DMS153 treated with DMSO at 0.1 percent for 48 hours (cell line): ENCODE measurements at regions not wholly inside any gene's neighbourhood (a gene's known extent, or its start where the extent isn't known, plus 50 kb on each side); places are given as distances from the start of the nearest gene placed in this dataset.

Experiments
- DNase-seq: peaks from one replicate; lab custom pipeline; 2025; ENCODE audit not compliant: unreplicated experiment; lab: John Stamatoyannopoulos, UW

DNA sequence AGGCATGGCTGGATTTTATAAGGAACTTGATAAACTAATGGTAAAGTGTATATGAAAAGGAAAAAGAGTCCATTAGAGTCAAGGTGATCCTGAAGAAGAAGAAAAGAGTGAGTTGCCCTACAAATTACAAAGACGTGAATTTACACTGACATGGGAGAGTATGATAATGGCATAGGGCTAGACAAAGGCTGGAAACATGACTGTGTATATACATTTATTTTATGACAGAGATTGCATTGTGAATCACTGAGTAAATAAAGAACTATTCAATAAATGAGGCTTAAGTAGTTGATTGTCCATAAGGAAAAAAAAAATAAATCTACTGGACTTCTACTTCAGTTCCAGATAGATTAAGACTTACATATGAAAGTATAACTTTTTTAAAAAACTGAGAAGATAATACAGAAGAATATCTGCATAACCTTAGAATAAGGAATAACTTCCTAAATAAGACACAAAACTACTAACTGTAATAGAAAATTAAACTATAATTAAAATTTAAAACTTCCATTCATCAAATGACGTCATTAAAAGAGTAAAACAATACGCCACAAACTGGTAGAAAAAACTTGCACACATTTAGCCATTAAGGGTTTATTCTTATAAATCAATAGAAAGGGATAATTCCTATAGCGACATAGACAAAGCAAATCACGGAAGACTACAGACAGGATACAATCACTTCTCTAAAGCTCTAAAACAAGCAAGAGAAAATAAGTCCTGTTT is 278.5 kb downstream of the NOVA1 start:
- DNase-seq, result no peak

DNA sequence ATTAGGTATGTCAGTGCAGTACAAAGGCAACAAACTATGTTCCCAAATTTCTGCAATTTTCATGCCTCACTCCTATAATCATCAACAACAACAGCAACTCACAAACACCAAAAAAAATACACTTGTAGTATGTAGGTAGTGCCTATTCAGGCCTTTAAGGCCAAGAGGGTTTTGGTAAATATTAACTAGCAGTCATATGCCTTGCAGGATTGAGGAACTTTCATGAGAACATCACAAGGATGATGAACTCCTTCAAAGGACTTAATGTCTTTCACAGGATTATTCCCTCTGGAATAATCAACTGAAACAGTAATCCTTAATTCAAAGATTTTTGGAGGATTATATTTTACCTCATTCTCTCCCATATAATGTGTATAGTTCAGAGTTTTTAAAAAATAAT is 293.8 kb downstream of the NOVA1 start:
- no peak for DNase-seq

DNA sequence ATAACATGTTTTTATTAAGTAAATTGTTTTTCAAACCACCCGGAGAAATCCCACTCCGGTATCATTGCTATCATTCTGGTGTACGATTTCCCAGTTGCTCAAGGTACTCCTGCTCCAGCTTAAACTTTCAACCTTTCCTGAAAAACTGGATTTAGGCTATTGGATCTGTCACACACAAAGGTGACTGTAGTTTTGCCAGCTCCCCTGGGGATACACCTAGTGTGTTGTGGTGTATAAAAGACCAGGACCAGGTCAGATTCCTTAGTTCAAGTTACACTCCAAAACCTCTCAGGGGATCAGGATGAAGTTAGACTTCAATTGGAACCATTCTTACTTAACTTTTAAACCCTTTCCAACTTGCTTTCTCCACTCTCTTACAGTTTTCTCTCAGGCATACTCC is 303.9 kb downstream of the NOVA1 start:
- no peak for DNase-seq

DNA sequence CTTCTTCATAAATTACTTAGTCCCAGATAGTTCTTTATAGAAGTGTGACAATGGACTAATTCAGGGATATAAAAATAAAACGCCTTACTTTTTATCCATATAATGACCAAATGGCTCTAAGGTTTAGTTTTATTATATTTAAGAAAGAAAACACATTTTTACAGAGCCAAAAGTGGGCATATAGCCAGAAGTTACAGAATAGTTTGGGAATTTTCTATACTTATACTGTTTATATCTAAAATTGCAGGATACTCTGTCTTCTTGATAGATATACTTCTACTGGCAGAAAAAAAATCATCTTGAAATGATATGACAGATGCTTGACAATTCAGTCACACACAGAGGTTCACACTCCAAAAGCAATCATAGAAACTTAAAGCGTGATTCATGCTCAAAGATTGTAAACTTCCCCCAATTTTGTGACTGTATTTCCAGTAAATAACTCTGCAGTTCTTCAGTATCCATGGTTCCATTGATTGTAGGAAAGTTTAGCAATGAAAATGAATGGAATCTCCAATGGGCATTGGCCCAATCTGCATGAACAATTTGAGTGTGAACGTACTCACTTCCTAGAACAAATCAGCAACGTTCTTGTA is 307.8 kb downstream of the NOVA1 start:
- DNase-seq, result no peak

DNA sequence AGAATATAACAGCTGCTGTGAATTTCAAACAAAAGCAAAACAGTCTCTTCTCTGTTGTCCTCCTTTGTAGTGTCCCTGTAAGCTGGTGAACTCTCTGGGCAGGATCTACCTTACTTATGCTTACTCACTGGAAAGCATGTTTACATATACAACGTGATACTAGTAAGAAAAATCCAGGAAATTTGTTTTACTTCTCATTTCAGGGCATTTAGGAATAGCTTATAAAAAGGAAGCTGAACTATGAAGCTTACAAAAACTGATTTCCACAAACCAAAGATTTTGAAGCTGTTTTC is 311.0 kb downstream of the NOVA1 start:
- no peak for DNase-seq

DNA sequence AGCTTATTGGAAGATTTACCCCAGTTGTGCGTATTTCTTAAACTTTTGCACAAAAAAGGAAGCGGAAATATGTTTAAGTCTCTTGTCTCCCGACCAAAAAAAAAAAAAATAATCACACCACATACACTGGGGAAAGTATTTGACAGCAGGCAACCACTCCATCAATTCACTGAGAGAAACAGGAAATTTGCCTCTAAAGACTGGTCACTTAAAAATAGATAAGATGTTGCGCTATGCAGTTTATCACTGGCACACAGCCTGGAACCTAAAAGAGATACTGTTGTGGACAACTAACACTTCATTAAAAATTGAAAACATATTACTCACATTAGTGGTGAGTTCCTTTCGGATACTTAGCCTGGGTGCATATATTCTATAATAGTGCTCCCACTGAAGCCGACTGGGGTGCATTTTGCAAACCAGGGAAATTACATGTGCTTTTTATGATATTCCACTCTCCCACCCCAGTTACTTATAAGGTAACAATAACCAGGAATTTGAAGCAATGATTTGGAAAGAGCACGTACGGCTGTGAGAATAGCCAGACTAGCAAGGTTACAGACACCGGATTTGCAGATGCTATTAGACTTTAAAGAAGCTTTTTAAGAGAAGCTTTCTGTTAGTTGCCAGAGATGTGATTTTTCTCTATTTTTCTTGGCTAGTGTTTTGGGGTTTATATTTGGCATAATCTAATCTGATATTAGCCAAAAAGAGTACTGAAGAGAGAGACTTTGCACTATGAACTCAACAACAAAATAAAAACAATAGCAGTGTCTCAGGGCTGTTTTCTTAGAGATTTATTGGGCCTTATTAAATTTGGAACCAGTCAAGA is 311.5 kb downstream of the NOVA1 start:
- DNase-seq, result no peak

DNA sequence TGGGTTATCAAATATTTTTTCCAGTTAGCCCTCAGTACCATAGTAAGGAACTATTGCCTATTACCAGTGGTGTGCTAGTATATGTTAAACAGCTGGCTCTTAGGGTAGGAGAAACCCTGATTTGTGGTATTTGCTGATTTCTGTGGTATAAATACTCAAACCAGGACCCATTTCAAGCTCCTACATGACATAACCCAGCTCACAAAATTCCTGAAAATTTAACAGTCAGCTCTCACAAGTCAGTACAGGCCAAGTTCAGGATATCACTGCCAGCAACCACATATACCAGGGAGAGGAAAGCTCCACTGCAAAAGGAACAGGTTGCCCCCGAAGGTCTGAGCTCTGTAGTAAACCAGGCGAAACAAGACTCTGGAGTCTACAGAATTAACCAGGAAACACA is 315.3 kb downstream of the NOVA1 start:
- DNase-seq, result no peak

DNA sequence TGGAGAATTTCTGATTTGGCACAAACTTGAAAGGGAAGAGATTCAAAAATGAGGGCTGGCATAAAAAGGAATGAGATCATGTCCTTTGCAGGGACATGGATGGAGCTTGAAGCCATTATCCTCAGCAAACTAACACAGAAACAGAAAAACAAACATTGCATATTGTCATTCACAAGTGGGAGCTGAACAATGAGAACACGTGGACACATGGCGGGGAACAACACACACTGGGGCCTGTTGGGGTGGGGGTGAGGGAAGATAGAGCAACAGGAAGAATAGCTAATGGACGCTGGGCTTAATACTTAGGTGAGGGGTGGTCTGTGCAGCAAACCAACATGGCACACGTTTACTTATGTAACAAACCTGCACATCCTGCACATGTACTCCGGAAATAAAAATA is 315.8 kb downstream of the NOVA1 start:
- DNase-seq, result peak; percentile 64

DNA sequence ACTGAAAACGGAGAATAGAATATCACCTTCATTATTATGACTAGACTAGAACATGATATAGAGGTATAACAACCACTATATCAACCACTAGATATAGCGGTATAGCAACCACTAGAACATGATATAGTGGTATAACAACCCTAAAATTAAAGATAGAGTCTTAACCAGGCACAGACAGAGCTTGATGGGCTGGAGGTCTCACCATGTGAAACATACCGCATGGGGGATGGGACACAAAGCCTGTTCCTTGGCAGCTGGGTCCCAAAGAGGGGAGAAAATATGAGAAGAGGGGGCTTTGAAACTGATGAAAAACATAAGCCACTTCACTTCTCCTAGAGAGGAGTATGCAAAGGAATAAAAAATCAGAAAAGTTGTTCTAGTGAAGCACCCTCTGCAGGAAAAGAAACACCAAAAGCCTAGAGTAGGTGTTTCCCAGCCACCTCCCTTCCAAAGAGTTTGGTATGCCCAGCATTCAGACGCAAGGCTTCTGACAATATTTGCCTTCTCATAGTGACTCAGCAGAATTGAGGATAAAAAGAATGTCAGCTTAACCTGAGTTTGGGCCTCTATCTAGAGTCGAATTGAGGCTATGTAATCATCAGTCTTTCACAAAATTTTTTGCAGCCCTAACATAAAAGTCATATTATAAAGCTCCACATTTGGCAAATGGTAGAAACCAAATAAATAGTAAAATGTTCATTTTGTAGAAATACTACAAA is 316.4 kb downstream of the NOVA1 start:
- DNase-seq, result peak; percentile 64

DNA sequence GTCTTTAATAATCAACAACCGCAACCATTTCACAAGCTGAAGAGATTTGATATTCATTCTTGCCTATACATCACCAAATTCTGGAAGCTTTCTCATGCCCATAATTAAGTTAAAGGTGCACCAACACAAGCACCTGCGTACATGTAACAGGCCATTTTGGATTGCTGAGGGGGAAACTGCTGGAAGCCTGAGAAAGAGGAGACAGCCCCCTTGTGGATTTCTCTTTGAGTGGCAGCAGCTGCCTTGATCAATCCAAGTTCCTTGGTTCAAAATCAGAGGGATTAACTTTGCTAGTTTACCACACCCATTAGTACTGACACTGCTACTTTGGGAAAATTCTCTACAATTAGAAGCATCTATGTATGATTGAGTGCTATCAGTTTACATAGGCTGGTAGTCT is 321.1 kb downstream of the NOVA1 start:
- peak; percentile 22 for DNase-seq

DNA sequence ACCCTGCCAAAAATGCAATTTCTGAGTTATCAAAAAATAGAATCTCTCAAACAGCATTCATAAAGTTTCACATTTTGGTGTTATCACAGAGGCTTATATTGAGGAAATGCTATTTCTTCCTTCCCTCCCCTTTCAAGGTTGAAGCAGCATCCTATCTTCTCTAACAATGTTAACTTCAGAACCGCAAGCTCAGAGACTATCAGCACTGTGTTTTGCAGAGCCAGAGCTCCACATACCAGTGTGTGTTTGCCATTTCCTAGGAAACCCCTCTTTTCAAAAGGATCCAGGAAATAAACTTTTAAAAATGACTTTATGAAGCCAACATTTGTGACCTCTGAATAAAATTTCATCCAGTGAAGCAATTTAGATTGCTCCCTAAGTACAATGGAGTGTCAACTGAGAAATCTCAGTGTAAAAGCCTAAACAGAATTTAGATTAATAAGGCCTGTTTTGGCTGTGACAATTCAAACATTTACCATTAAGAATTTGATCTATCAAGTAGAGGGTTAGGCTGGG is 332.6 kb downstream of the NOVA1 start:
- no peak for DNase-seq

DNA sequence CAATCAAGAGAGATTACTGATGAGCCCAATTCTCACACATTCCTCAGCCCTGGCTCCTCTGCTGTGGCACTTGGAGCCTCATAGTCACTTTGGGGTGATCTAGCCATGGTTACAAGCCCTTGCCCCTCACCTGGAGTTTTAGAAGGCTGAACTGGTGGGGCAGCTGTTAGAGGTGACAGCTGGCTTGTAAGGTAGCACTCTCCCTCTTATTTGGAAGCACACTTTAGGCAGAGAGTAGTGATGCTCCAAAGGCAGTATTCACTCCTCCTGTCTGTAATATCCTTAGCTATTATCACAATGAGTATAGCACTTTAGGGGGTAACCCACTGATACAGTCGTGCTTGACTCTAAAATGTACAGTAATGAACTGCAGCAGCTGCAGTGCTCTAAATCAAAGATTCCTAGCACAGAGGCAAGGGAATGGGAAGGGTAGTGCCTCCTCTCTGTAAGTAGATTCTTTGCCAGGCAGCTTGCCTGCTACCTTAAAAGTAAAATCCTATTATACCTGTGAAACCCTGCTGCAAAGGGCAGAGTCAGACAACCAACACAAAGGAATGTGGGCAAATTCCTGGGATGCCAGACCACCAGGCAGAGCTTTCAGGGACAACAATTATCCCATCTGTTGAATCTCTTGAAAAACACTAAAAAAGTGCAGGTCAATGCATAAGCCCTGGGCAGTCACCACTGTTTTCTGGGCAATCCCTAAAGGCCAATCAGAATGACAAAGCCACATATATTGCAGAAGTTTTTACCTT is 336.3 kb downstream of the NOVA1 start:
- DNase-seq, result no peak

DNA sequence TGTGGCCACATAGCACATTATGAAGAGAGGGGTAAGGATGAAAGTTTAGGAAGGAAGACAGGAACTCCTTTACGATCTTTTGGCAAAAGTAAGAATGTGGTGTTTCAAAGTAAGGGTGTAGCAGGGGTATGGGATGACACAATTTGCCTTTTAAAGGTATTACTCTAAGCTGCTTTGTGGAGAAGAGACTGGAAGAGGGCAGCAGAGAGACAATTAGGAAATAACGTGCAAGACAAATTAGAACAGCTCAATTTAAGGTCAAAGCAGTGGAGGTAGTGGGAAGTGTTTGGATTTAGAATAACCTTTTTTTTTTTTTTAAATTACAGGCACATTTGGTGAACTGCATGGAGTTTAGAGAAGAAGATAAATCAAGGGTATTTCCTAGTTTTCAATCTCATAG is 342.6 kb downstream of the NOVA1 start:
- peak; percentile 25 for DNase-seq

DNA sequence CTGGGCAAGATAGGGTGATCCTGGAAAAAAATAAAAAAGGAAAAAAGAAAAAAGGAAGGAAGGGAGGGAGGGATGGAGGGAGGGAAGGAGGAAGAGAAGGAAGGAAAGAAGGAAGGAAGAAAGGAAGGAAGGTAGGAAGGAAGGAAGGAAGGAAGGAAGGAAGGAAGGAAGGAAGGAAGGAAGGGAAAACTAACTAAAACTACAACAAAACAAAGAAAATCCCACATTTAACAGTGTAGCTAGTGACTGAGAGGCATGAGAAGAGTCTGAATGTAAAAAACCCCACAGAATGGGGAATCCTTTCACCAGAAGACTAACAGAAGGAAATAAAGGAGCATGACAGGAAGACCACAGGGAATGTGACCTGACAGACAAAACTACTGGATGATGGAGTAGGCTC is 345.7 kb downstream of the NOVA1 start:
- DNase-seq, result no peak

DNA sequence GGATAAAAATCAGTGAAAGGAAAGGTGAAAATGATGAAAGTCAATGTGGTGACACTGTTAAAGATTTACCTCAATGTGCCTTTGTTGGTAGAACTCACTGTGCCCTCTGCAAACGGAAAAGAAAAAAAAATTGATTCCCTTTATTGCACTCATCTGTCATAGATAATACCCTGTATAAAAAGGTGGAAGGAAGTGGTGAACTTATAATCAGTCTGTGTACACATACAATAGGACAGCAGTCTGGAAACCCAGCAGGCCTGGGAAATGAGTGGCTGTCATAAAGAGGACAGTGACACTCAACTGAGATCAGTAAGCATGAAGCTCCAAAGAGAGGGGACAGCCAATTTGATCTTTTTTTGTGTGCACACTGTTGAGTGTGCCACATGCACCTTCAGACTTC is 364.7 kb downstream of the NOVA1 start:
- peak; percentile 12 for DNase-seq

DNA sequence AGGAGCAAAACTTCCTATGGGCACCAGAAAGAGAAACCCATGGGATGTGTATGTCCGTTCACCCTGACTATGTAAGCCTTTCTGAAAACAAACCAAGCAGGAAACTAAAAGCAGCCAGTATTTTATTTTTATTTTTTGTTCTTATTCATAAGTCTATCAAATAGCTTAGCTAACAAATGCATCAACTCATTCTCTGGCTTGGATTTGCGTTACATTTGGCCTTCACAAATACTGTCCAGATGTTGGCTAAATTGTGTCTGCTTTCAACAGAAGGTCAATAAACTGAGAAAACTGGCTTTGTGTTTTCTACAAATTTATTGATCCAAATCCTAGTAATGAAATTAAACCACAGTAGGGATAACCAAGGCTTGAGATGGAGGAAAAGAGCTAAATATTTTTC is 379.0 kb downstream of the NOVA1 start:
- DNase-seq, result no peak

DNA sequence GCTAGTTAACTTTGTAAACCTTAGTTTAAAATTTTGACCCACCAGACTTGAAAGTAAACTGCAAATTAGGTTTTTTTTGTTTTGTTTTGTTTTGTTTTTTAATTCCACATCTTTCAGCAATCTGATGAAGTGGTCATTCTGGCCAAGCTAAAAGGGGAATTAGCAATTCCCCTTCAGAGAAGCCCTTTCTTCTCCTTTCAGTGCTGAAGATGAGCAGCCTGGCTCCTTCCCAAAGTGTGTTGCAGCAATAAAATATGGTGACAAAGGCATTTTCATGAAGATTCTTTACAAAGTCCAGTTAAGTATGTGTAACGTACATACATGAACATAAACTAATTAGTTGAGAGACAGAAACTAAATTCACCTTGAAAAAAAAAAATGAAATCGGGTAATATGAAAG is 380.1 kb downstream of the NOVA1 start:
- no peak for DNase-seq

DNA sequence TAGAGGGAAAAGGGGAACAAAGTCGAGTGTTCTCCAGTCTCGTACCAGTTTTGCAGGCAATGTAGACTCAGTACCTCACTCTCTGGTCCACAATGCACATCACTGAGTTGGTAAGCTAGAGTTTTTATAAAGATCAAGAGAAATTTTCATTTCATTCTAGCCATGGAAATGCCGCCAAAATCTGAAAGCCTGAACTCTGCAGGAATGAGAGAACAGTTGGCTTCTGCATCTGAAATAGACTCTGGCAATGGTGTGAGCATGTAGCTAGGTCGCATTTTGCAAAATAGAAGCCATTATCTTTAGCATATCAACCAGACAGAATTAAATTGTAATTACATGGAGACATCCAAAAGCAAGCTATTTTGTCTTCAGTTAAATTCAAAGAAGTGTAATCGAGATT is 381.0 kb downstream of the NOVA1 start:
- no peak for DNase-seq

DNA sequence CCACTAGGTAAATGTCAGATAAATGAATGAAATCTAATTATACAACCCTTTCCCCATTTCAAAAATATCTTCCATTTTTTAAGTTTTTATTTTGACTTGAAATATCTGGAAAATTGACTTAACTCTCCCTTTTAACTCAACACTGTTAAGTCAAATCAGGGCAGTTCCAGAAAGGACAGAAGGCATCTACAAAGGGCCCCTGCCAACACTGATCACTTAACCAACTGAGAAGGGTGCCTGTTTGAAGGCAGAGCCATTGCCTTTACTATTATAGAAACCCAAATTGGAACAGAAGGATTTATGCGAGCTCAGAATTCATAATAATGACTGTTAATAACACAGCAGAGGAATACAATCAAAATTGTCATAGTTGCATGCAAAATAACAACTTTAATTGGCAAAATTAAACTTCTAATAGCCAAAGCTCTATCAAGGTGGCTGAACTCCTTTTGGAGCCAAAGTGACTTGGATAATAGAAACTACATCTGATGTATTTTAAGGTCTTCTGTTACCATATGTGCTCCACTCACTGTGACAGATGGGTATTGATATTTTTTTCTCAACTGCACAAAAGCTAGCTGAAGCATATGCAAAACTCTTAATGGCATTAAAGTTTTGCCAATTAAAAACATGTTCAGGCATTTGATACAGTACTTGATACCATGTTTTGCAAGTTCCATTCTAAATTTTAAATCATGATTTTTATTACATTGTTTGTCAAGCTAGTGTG is 383.8 kb downstream of the NOVA1 start:
- no peak for DNase-seq

DNA sequence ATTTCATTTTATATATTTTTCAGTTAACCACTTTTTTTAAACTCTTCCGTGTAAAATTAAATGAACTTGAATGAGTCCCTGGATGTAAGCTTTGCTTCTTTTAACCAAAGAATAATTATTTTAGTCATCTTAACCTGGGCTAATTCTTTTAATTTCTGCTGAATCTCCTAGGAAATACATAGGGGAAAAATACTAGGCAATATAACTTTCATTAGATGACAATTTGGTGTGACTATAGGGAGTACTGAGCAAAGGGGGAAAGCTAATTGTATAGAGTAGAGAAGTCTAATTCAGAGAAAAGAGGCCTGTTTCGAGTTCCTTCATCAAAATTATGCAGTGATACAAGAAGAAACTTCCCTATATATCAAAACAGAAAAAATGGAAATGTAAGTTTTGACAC is 388.1 kb downstream of the NOVA1 start:
- no peak for DNase-seq
